ENCODE measurements at regions not wholly inside any gene's neighbourhood (a gene's known extent, or its start where the extent isn't known, plus 50 kb on each side); places are given as distances from the start of the nearest gene placed in this dataset.

- Histone ChIP-seq H3K4me1 (no peaks in the 10 kb centered on the region), H3K27ac (replicated peaks in 1 of 4) (no peak overlapping the region), H3K9me3 (peaks cover 7 to 51% (median 41%) of the 10 kb centered on the region in 4 donors), H3K36me3 (no peaks in the 10 kb centered on the region), H3K4me3 (no peak overlapping the region), H3K27me3 (no peaks in the 10 kb centered on the region)
- intact Hi-C loops (cut with DNase I): no loop called here
- DNase-seq (ENCODE audit: extremely low spot score): no peak
- 38% methylated on average over 1 of the region's 1 CpG for WGBS
- no peak for TF ChIP-seq POLR2A (IDR thresholded peaks at IDR 0.05; ENCODE audit: low read depth)
- TF ChIP-seq, protein P1, sequence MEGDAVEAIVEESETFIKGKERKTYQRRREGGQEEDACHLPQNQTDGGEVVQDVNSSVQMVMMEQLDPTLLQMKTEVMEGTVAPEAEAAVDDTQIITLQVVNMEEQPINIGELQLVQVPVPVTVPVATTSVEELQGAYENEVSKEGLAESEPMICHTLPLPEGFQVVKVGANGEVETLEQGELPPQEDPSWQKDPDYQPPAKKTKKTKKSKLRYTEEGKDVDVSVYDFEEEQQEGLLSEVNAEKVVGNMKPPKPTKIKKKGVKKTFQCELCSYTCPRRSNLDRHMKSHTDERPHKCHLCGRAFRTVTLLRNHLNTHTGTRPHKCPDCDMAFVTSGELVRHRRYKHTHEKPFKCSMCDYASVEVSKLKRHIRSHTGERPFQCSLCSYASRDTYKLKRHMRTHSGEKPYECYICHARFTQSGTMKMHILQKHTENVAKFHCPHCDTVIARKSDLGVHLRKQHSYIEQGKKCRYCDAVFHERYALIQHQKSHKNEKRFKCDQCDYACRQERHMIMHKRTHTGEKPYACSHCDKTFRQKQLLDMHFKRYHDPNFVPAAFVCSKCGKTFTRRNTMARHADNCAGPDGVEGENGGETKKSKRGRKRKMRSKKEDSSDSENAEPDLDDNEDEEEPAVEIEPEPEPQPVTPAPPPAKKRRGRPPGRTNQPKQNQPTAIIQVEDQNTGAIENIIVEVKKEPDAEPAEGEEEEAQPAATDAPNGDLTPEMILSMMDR (IDR thresholded peaks at IDR 0.05): no peak
Measured at GRCh38 chr14:101207897-101208296, 304.4 kb upstream of the RTL1 start.

- Histone ChIP-seq H3K9me3 (peaks cover 7 to 51% (median 41%) of the 10 kb centered on the region in 4 donors), H3K27me3 (no peaks in the 10 kb centered on the region), H3K4me3 (no peak overlapping the region), H3K36me3 (no peaks in the 10 kb centered on the region), H3K27ac (replicated peaks in 1 of 4) (no peak overlapping the region), H3K4me1 (no peaks in the 10 kb centered on the region)
- 84% methylated on average over 2 of the region's 2 CpGs for WGBS
- no peak for TF ChIP-seq POLR2A (IDR thresholded peaks at IDR 0.05; ENCODE audit: low read depth)
- TF ChIP-seq EP300 (IDR thresholded peaks at IDR 0.05): no peak
- intact Hi-C loops (cut with DNase I): no loop called here
- no peak for DNase-seq (ENCODE audit: extremely low spot score)
Measured at GRCh38 chr14:101209594-101209993, 306.1 kb upstream of the RTL1 start.

- intact Hi-C loops (cut with DNase I): no loop called here
- no peaks in the 10 kb centered on the region for H3K4me1 ChIP-seq
- H3K36me3 ChIP-seq: no peaks in the 10 kb centered on the region
- no peak overlapping the region for H3K4me3 ChIP-seq
- H3K9me3 ChIP-seq: peaks cover 0 to 11% (median 9%) of the 10 kb centered on the region in 4 donors
- H3K27me3 ChIP-seq: no peaks in the 10 kb centered on the region
- DNase-seq (ENCODE audit: extremely low spot score): peak; percentile 82
- 93% methylated on average over 5 of the region's 5 CpGs for WGBS
- no peak for TF ChIP-seq POLR2A (IDR thresholded peaks at IDR 0.05; ENCODE audit: low read depth)
- TF ChIP-seq POLR2AphosphoS5 (IDR thresholded peaks at IDR 0.05): no peak
- TF ChIP-seq, protein P1 (IDR thresholded peaks at IDR 0.05): no peak
- H3K27ac ChIP-seq (replicated peaks in 1 of 4): no peak overlapping the region
Measured at GRCh38 chr14:101215266-101215665, 311.7 kb upstream of the RTL1 start.

DNA sequence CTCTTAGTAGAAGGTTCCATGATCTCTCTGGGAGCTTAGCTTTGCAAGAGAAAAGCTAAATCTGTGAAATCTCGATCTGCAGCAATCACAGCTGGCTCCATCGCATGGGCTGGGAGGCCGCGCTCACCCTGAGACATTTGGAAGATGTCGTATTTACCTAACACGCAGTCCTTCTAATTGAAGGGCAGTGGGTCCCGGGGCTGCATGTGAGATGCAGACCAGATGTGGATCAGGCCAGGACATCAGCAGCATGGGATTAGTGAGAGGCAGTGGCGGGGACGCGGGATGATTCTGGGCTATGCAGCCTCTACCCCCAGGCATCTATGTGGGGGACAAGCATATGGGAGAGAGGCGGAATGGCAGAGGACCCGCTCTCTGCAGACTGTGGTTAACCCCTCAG lies 312.4 kb upstream of the RTL1 start:
- no peaks in the 10 kb centered on the region for H3K4me1 ChIP-seq
- peaks cover 0 to 4% (median 3%) of the 10 kb centered on the region in 4 donors for H3K9me3 ChIP-seq
- H3K36me3 ChIP-seq: no peaks in the 10 kb centered on the region
- no peak for TF ChIP-seq EP300 (IDR thresholded peaks at IDR 0.05)
- no peak for TF ChIP-seq POLR2AphosphoS5 (IDR thresholded peaks at IDR 0.05)
- no peak for TF ChIP-seq POLR2A (IDR thresholded peaks at IDR 0.05; ENCODE audit: low read depth)
- TF ChIP-seq, protein P1 (IDR thresholded peaks at IDR 0.05): no peak
- H3K4me3 ChIP-seq: no peak overlapping the region
- no peak overlapping the region for H3K27ac ChIP-seq (replicated peaks in 1 of 4)
- peak; percentile 74 for DNase-seq (ENCODE audit: extremely low spot score)
- 81% methylated on average over 11 of the region's 12 CpGs for WGBS
- no peaks in the 10 kb centered on the region for H3K27me3 ChIP-seq
- intact Hi-C loops (cut with DNase I): no loop called here

DNA sequence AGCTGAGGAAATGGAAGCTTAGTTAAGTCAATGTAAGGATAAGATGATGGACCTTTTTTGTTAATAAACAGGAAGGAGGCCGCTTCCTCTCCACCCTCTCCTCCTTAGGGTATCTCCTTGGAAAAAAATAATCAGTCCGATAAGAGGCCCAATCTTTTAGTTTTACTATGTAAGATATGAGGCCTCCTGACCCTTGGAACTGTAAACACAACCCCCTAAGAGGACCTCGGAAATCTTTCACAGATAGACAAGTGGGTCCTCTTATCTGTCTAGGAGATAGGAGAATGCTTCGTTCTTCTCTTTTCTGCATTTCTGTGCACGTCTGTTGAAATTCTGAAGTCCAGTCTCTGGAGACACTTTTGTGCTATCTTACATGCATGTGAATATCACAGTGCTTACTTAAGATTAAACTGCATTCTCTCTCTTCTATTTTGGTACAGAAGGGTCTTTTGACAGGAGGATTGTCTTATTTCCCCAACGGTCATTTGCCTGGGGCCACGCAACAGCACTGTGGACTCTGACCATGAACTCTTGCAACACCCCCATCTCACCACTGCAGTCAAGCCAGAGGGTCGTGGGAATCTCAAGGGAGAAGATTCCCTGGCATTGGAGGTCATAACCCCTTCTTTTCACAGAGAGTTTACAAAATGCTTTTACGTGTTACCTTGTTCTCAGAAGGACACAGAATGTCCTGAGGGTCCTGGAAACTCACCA lies 313.0 kb upstream of the RTL1 start:
- DNase-seq (ENCODE audit: extremely low spot score): no peak
- no peaks in the 10 kb centered on the region for H3K27me3 ChIP-seq
- TF ChIP-seq POLR2AphosphoS5 (IDR thresholded peaks at IDR 0.05) (no peak), EP300 (IDR thresholded peaks at IDR 0.05) (no peak), POLR2A (IDR thresholded peaks at IDR 0.05; ENCODE audit: low read depth) (no peak)
- TF ChIP-seq, protein P1 (IDR thresholded peaks at IDR 0.05): no peak
- no peaks in the 10 kb centered on the region for H3K36me3 ChIP-seq
- intact Hi-C loops (cut with DNase I): no loop called here
- H3K4me3 ChIP-seq: no peak overlapping the region
- H3K4me1 ChIP-seq: no peaks in the 10 kb centered on the region
- WGBS: 73% methylated on average over 9 of the region's 9 CpGs
- peaks cover 0 to 4% (median 2%) of the 10 kb centered on the region in 4 donors for H3K9me3 ChIP-seq
- no peak overlapping the region for H3K27ac ChIP-seq (replicated peaks in 1 of 4)
